Stimulated activated CD4-positive, alpha-beta T cell treated with anti-CD3 and anti-CD28 coated beads, Interleukin-12 subunit alpha, Interleukin-12 subunit beta, amount 100 ng/mL, for 4 hours (primary cell): ENCODE measurements at regions not wholly inside any gene's neighbourhood (a gene's known extent, or its start where the extent isn't known, plus 50 kb on each side); places are given as distances from the start of the nearest gene placed in this dataset.
"Not testable (repeated sequence)": the region's sequence is repeated elsewhere in the genome, so short reads cannot be mapped to it uniquely, and the experiment has no call there.

ENCODE experiments used
- DNase-seq: peaks from one replicate; pipeline ENCODE4 v3.0.0-alpha.2; 2020

DNA sequence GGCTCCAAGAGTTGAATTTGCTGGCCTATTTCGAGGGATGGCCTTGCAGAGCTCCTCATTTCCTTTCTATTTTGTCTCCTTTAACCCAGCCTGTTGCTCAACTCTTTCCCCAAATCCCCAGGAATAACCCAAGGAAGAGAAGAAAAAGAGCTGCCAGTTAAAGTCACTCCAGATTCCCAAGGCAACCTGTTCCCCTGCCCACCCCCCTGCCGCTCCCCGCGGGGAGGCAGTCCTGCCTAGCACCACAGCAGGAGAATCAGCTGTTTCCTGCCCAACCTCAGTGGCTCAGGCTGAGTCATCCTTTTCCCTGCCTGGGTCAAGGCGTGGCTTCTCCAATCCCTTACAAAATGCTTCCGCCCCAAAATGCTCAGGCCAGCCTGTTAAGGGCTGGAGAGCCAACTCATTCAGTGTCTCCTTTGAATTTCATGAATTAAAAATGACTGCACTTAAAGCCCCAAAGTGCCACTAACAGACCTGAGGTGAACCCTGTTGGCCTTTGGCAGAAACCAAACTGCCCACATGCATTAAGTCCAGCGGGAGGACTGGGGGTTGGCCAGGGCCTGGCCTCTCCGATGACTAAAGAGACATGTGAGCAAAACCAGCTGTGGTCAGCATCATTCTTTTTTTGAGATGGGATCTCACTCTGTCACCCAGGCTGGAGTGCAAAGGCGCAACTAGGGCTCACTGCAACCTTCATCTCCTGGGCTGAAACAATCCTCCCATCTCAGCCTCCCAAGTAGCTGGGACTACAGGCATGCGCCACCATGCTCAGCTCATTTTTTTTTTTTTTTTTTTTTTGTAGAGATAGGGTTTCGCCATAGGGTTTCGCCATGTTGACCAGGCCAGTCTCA is 83.2 kb upstream of the KIF5B start:
- no peak for DNase-seq

DNA sequence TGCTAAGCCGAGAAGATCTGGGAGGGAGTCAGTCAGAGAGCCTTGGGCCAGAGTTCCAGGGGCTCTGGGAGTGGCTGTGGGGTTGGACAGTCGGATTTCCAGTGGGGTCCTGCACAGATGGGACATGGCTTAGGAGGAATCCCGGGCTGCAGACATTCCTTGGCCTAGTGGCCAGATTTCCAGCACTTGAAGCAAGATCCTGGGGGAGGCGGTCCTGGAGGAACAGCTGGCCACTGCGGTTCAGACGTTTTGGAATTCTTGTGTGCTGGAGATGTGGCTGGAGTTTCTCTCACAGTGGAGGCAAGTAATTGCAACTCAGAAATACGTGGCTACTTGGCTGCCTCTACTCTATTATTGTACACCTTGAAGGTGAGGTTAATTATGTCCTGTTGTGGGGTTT is 80.7 kb upstream of the KIF5B start:
- not testable (repeated sequence) for DNase-seq

DNA sequence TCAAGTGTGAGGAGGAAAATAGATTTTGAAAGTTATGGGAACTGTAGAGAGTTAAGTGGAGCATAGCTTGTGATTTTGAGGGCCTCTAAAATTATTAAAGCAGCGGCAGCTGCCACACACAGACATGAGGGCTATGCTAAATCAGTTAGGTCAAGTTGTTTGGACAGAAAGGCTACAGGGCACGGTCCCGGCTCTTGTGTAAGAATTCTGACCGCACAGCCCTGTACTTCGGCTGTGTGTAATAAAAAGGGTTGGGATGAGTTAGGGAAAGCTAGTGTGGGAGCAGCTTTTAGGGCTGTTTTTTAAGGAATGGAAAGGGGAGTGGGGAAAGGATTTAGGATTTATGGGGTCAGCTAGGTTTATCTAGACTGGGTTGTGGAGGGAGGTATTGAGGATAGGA is 79.6 kb upstream of the KIF5B start:
- not testable (repeated sequence) for DNase-seq

DNA sequence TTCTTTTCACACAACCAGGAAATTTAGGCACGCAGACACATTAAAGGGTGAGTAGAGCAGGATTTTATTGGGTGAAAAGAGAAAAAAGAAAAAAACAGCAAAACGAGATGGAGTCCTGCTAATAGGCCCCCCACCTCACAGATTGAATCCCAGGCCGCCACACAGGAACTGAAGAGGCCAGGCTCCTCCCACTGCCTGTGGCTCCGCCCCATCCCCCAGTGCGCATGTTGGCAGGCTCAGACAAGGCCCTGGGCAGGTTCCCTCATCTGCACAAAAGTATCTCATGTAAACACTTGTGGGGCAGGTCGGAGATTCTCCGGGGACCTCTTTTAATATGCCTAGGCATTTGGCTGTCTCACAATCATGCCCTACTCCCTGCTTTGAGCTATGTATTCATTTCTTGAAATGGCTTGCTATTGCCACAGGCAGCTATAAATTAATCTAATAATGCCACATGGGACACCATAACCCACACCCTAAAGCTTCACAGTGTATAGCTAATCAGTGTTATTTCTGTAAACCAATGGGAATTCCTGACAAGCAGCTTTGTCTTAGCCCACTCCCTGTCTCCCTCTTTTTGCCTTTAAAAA is 76.2 kb upstream of the KIF5B start:
- no peak for DNase-seq

DNA sequence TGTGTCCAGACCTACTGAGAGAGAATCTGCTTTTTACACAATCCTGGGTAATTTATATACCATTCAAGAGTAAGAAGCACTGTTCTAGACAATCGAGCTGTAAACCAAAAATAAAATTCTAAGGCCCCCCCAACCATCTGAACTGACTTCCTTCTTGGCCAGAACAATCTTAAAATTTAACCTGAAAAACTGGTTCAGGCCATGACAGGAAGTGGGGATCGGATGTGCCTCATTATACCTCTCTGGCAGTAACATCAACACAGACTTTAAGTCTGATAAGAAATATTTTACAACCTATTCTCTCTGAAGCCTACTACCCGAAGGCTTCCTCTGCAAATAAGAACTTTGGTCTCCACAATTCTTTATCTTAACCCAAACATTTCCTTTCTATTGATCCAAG is 75.2 kb upstream of the KIF5B start:
- DNase-seq: no peak

DNA sequence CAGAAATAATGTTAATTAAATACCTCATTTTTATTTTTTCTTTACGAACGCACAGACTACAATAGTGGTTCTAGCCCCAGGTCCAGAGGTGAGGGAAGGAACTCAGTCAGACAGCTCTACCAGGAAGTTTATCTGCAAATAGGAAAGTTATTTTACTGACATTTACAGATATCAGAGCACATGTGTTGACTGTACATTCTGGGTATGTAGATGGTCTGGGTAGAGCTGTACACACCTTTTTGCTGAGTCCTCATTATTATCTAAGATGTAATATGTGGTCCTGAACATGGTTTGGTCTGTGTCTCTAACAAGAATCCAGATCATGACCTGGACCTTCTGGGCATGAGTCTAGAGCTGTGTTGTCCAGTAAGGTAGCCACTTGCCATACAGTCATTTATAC is 74.6 kb upstream of the KIF5B start:
- no peak for DNase-seq

DNA sequence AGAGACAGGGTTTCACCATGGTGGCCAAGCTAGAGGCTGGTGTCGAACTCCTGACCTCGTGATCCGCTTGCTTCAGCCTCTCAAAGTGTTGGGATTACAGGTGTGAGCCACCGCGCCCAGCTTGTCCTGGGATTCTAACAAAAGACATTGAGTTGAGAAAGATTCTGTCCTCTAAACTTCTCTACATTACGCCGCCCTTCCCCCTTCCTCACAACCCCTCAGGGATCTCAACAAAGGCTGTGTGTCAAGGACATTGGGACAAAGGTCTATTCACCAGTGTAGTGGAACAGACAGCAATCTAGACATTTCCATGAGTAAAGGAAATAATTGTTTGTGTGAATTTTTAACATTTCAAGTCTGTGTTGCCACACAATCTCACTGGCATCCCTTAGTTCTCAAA is 68.8 kb upstream of the KIF5B start:
- no peak for DNase-seq

DNA sequence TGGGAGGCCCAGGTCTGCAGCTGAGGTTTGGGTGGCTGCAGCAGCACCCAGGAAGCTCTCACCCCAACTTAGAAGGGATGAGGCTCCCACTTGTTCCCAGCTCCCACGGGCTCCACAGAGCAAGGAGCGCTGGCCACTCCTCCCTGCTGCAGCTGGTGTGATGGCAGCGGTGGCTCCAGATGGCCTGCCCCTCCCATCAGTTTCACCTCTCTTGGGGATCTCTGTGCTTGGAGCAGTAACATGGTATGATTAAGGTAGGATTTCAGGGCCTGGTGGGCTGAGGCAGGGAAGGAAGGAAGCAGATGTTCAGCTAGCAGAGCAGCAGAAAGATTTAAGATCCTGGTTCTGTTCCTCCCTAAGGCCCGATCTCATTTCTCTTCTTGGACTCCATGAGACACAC is 66.8 kb upstream of the KIF5B start:
- no peak for DNase-seq

DNA sequence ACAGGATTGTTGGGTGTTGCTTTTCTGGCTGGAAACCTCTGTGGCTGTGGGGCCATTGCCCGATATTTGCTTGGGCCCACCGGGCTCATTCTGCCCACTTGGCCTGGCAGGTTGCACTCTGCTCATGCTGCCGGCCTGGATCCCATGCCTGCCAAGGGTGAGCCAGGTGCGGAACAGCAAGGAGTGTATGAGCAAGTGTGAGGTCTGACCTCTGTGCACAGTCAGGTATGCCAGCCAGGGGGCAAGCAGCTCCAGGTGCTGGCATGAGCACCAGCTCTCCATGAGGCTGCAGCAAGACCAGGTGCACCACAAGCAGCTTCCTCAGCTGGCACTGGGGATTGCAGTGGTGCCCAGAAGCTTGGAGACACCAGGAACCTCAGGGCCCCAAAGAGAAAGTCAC is 65.4 kb upstream of the KIF5B start:
- DNase-seq: no peak

DNA sequence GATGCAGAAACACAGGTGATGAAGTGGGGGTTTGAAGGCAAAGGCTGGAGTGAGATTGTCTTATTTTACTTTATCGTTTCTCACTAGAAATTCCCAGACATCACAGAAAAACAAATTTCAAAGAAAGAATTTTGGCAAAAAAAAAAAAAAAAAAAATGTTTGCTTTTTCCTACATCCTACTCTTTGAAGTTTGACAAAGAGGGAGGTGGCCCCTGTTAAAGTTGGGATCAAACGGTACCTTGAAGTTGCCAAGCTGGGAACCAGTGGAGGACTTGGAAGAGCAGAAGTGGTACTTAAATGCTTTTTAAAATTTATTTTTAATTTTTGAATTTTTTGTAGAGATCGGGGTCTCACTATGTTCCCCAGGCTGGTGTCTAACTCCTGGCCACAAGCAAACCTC is 63.9 kb upstream of the KIF5B start:
- DNase-seq: no peak

DNA sequence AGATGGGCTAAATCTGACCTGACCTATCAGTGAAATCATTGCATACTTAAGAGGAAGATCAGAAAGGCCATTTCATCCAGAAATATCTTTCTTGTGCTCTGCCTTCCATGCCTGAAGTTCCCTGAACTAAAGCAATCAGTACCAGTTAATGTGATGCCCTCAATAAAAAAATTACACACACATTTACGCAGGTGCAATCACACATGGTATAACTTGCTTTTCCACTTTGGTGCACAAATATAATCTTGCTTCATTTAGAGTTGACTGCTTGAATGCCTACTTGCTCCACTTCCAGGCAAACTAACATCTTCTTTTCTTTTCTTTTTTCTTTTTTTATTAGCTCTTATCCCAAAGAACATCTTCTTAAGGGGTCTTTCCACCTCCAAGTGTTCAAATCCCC is 58.3 kb upstream of the KIF5B start:
- no peak for DNase-seq

DNA sequence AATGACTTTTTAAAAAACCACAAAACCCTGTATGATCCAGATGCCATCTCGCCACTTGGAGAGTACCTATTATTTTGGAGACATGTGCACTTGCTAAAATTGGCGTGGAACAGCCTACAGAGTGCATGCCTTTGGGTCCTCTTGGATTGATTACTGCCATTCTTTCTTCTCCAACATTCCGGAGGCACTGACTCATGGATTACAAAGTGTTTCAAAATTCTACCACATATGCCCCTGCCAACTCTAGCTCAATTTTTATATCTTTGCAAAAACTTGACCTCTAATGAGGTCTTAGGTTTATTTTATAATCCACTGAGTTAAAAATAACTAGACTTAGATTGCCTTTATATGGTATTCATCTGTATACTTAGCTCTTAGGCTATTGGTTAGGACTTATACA is 55.8 kb upstream of the KIF5B start:
- DNase-seq: no peak

DNA sequence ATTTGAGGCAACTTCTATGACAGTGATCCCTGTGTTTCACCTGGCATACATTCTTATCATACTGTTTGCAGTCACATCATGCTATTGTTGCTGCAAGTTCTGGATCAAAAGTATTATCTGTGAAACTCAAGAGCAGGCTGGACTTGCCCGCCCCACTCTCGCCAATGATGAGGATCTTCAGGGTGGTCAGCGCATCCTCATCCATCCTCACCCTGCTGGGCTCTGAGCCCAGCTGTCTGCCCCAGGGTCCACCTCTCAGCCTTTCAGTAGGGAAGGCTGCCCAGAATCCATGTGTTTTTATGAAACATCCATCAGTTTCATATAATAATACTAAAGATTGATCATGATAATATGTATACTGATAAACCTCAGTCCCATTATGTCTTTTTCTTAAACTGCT is 55.4 kb upstream of the KIF5B start:
- DNase-seq: no peak

DNA sequence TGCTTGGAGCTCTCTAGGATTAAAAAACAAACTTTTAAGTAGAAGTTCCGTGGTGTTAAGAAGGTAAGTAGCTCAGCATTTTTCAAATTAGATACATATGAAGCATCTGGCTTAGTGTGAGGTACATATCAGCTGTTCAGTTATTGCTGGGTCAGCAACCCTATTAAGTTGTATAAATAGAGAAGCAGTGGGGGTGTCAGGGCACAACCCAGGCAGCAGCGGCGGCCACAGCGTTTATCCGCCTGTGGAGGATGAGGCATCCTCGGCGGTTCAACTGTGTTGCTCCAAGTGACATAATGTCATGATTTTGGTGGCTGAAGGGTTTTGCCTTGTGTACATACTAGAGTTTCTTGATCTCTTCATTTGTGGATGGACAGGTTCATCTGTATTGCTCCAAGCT is 54.6 kb upstream of the KIF5B start:
- no peak for DNase-seq

DNA sequence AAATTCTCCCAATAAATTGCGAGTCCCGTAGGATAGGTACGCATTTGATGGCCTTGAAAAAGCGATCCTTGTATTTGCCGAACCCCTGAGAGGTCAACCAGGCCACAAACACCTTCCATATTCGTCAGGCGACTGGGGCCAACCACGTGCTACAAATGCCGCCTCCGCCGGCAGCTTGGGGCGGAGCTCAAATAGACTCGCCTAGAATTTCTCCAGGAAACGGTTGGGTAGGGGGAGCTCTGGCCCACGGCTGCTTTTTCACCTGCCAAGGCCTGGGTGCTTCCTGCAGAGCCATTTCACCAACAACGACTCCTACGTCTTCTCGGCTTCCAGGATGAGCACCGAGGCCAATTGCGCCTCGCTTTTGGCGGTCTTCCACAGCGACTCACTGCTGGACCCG is 53.4 kb upstream of the KIF5B start:
- DNase-seq: no peak
